ENCODE measurements at regions not wholly inside any gene's neighbourhood (a gene's known extent, or its start where the extent isn't known, plus 50 kb on each side); places are given as distances from the start of the nearest gene placed in this dataset.
"Not testable (repeated sequence)": the region's sequence is repeated elsewhere in the genome, so short reads cannot be mapped to it uniquely, and the experiment has no call there.

GRCh38 chr1:157325220-157325619 is 187.0 kb upstream of the ETV3 start:
- no peak for DNase-seq (ENCODE audit: low read depth in 2 of 2)

DNA sequence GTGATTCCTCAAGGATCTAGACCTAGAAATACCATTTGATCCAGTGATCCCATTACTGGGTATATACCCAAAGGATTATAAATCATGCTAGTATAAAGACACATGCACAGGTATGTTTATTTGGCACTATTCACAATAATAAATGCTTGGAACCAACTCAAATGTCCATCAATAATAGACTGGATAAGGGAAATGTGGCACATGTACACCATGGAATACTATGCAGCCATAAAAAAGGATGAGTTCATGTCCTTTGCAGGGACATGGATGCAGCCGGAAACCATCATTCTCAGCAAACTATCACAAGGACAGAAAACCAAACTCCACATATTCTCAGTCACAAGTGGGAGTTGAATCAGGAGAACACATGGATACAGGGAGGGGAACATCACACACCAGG is 183.8 kb upstream of the ETV3 start:
- not testable (repeated sequence) for DNase-seq (ENCODE audit: low read depth in 2 of 2)

DNA sequence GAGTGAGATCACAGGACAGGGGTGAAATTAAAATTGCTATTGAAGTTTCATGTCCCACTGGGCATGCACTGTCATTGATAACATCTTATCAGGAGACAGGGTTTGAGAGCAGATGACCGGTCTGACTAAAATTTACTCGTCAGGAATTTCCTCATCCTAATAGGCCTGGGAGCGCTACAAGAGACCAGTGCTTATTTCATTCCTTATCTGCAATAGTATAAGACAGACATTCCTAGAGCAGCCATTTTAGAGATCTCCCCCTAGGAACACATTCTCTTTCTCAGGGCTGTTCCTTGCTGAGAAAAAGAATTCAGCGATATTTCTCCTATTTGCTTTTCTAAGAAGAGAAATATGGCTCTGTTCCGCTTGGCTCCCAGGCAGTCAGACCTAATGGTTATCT is 181.4 kb upstream of the ETV3 start:
- DNase-seq (ENCODE audit: low read depth in 2 of 2) = no peak

GRCh38 chr1:157317229-157317628 is 179.0 kb upstream of the ETV3 start:
- DNase-seq (ENCODE audit: low read depth in 2 of 2) = not testable (repeated sequence)

- no peak for DNase-seq (ENCODE audit: low read depth in 2 of 2)
Measured at GRCh38 chr1:157315544-157315943, 177.3 kb upstream of the ETV3 start.

- no peak for DNase-seq (ENCODE audit: low read depth in 2 of 2)
Measured at GRCh38 chr1:157314408-157314807, 176.2 kb upstream of the ETV3 start.

- no peak for DNase-seq (ENCODE audit: low read depth in 2 of 2)
Measured at GRCh38 chr1:157313240-157313807, 175.1 kb upstream of the ETV3 start.

GRCh38 chr1:157312082-157312812 is 174.1 kb upstream of the ETV3 start:
- DNase-seq (ENCODE audit: low read depth in 2 of 2) = no peak

DNA sequence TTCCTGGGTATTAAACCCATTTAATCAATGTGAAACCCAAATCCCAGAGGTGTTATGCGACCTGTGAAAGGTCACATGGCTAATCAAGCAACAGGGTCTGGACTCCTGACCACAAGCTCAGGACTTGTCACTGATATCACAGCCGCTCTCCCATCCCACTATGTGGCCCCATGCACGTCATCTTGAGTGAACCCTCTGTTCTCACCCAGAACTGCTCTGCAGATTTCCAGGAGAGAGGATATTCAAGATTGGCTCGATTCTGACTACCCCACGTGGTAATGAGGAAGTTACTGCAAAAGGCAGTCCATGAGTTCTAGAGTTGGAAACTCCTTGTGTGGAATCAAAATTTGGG is 173.5 kb upstream of the ETV3 start:
- DNase-seq (ENCODE audit: low read depth in 2 of 2) = no peak

- not testable (repeated sequence) for DNase-seq (ENCODE audit: low read depth in 2 of 2)
Measured at GRCh38 chr1:157310805-157311729, 172.9 kb upstream of the ETV3 start.

DNA sequence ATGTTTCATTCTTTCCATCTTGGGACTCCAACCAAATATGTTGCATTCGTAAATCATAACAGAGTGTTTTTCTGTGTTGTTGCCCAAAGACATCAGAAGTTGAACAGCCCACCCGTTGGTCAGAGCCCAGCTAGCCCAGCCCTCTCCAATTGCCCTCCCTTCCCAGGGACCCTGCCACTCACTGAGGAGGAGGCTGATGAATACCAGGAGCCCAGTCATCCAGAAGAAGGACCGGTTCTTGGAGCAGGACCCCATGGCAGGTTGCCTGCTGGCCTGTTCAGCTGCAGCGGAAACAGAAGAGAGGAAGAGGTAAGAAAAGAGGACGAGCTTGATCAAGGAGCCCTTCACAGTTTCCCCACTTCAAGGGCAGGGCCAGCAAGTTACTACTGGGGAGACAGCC is 172.2 kb upstream of the ETV3 start:
- no peak for DNase-seq (ENCODE audit: low read depth in 2 of 2)

GRCh38 chr1:157307491-157307890 is 169.3 kb upstream of the ETV3 start:
- no peak for DNase-seq (ENCODE audit: low read depth in 2 of 2)

- no peak for DNase-seq (ENCODE audit: low read depth in 2 of 2)
Measured at GRCh38 chr1:157306896-157307295, 168.7 kb upstream of the ETV3 start.

GRCh38 chr1:157304271-157304670 is 166.1 kb upstream of the ETV3 start:
- DNase-seq (ENCODE audit: low read depth in 2 of 2) = no peak

DNA sequence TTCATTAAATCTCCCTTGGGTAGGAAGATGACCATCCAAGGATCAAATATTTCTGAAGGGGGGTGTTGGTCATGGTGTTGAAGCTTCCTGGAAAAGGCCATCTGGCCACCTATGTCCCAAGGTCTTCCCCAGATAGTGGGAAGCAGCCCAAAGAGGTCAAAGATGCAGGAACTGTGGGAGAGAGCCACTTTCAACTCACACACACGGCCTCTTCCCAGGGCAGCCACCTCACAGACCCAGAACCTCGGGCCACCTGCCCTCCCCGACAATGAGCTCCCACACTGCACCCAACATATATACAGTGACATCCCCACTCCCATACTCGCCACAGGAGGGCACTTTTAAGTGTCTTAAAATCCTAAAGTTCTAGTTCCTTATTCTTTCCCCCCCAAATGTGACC is 164.5 kb upstream of the ETV3 start:
- DNase-seq (ENCODE audit: low read depth in 2 of 2) = no peak

GRCh38 chr1:157302199-157302497 is 164.0 kb upstream of the ETV3 start:
- no peak for DNase-seq (ENCODE audit: low read depth in 2 of 2)

GRCh38 chr1:157301477-157302198 is 163.4 kb upstream of the ETV3 start:
- no peak for DNase-seq (ENCODE audit: low read depth in 2 of 2)

DNA sequence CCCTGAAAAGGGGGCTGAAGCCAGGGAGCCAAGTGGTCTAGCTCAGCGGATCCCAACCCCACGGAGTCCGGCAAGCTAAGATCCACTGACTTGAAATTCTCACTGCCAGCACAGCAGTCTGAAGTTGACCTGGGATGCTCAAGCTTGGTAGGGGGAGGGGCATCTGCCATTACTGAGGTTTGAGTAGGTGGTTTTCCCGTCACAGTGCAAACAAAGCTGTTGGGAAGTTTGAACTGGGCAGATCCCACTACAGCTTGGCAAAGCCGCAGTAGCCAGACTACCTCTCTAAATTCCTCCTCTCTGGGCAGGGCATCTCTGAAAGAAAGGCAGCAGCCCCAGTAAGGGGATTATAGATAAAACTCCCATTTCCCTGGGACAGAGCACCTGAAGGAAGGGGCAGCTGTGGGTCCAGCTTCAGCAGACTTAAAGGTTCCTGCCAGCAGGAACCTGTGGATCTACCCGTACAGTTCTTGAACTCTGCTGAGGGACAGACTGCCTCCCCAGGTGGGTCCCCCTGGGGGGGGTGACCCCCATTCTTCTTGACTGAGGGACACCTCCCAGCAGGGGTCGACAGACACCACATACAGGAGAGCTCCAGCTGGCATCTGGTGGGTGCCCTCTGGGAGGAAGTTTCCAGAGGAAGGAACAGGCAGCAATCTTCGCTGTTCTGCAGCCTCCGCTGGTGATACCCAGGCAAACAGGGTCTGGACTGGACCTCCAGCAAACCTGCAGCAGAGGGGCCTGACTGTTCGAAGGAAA is 156.4 kb upstream of the ETV3 start:
- DNase-seq (ENCODE audit: low read depth in 2 of 2) = not testable (repeated sequence)

- no peak for DNase-seq (ENCODE audit: low read depth in 2 of 2)
Measured at GRCh38 chr1:157292809-157293564, 154.8 kb upstream of the ETV3 start.

GRCh38 chr1:157292302-157292701 is 154.1 kb upstream of the ETV3 start:
- DNase-seq (ENCODE audit: low read depth in 2 of 2) = no peak

- no peak for DNase-seq (ENCODE audit: low read depth in 2 of 2)
Measured at GRCh38 chr1:157291083-157291482, 152.9 kb upstream of the ETV3 start.
